ENCODE measurements at regions not wholly inside any gene's neighbourhood (a gene's known extent, or its start where the extent isn't known, plus 50 kb on each side); places are given as distances from the start of the nearest gene placed in this dataset.
A peak's percentile ranks its signal among the peaks of the same experiment; 100 is the strongest.

GRCh38 chr16:59154295-59154694 lies 420.2 kb upstream of the GOT2 start:
- TF ChIP-seq CTCF (IDR thresholded peaks at IDR 0.05), result no peak
- intact Hi-C loops (cut with DNase I, micrococcal nuclease), result no loop called here
- ATAC-seq (no peak), DNase-seq (no peak)
- peaks cover 22% of the 10 kb centered on the region for H3K9me3 ChIP-seq
- no peaks in the 10 kb centered on the region for H3K36me3 ChIP-seq (ENCODE audit: low read depth)
- no peaks in the 10 kb centered on the region for H3K4me1 ChIP-seq (ENCODE audit: low read depth)
- no peak overlapping the region for H3K4me3 ChIP-seq

- Histone ChIP-seq H3K9me3 (peaks cover 31% of the 10 kb centered on the region), H3K4me3 (no peak overlapping the region), H3K36me3 (ENCODE audit: low read depth) (no peaks in the 10 kb centered on the region), H3K4me1 (ENCODE audit: low read depth) (no peaks in the 10 kb centered on the region)
- DNase-seq, result no peak
- ATAC-seq, result no peak
- no peak for TF ChIP-seq CTCF (IDR thresholded peaks at IDR 0.05)
- intact Hi-C loops (cut with DNase I, micrococcal nuclease), result no loop called here
Measured at GRCh38 chr16:59148769-59149155, 414.6 kb upstream of the GOT2 start.

- peaks cover 31% of the 10 kb centered on the region for H3K9me3 ChIP-seq
- no peak for TF ChIP-seq CTCF (IDR thresholded peaks at IDR 0.05)
- ATAC-seq (no peak), DNase-seq (peak in 1 of 3 donors; percentile 2)
- no peaks in the 10 kb centered on the region for H3K4me1 ChIP-seq (ENCODE audit: low read depth)
- intact Hi-C loops (cut with DNase I, micrococcal nuclease), result no loop called here
- H3K4me3 ChIP-seq, result no peak overlapping the region
- no peaks in the 10 kb centered on the region for H3K36me3 ChIP-seq (ENCODE audit: low read depth)
Measured at GRCh38 chr16:59148056-59148768, 414.1 kb upstream of the GOT2 start.

GRCh38 chr16:59146140-59146539 lies 412.0 kb upstream of the GOT2 start:
- H3K9me3 ChIP-seq, result peaks cover 37% of the 10 kb centered on the region
- H3K36me3 ChIP-seq (ENCODE audit: low read depth), result no peaks in the 10 kb centered on the region
- no peak overlapping the region for H3K4me3 ChIP-seq
- no peaks in the 10 kb centered on the region for H3K4me1 ChIP-seq (ENCODE audit: low read depth)
- ATAC-seq, result no peak
- TF ChIP-seq CTCF (IDR thresholded peaks at IDR 0.05), result no peak
- no peak for DNase-seq
- intact Hi-C loops (cut with DNase I, micrococcal nuclease), result no loop called here

GRCh38 chr16:59144841-59145240 lies 410.7 kb upstream of the GOT2 start:
- no peak for TF ChIP-seq CTCF (IDR thresholded peaks at IDR 0.05)
- peaks cover 50% of the 10 kb centered on the region for H3K9me3 ChIP-seq
- H3K4me3 ChIP-seq, result no peak overlapping the region
- no peaks in the 10 kb centered on the region for H3K4me1 ChIP-seq (ENCODE audit: low read depth)
- DNase-seq (no peak), ATAC-seq (no peak)
- H3K36me3 ChIP-seq (ENCODE audit: low read depth), result no peaks in the 10 kb centered on the region
- intact Hi-C loops (cut with DNase I, micrococcal nuclease), result no loop called here

GRCh38 chr16:59144326-59144725 lies 410.2 kb upstream of the GOT2 start:
- H3K4me1 ChIP-seq (ENCODE audit: low read depth), result no peaks in the 10 kb centered on the region
- TF ChIP-seq CTCF (IDR thresholded peaks at IDR 0.05), result no peak
- no peaks in the 10 kb centered on the region for H3K36me3 ChIP-seq (ENCODE audit: low read depth)
- peaks cover 54% of the 10 kb centered on the region for H3K9me3 ChIP-seq
- no peak for ATAC-seq
- DNase-seq, result no peak
- intact Hi-C loops (cut with DNase I, micrococcal nuclease), result no loop called here
- H3K4me3 ChIP-seq, result no peak overlapping the region

All from mucosa of descending colon (tissue), 3 donors.